Panc1 (cell line): ENCODE measurements at regions not wholly inside any gene's neighbourhood (a gene's known extent, or its start where the extent isn't known, plus 50 kb on each side); places are given as distances from the start of the nearest gene placed in this dataset.

ENCODE experiments used
- ATAC-seq: fragments of 200-7000 bp; cut with Tn5 transposase; 2 replicates; pipeline ENCODE4 v1.9.1; 2020; ENCODE audit warnings: mild to moderate bottlenecking, moderate library complexity
- BruUV-seq: library from RNA; stranded (reverse); fragments of 400-500 nt; replicated peaks from 2 replicates; lab custom pipeline; 2021; lab: Mats Ljungman, UMichigan
- CTCF ChIA-PET: fragments of 300-600 bp; sonication (Branson Sonifier 250); formaldehyde crosslinking; loops from one replicate; lab custom pipeline; 2022; ENCODE audit warnings: antibody characterized with exemption; lab: Charles Lee
- POLR2A ChIA-PET: fragments of 300-600 bp; sonication (Branson Sonifier 250); formaldehyde crosslinking; loops from one replicate; lab custom pipeline; 2022; ENCODE audit warnings: antibody characterized with exemption; lab: Charles Lee
- DNase-seq: peaks from one replicate; pipeline ENCODE4 v3.0.0-alpha.2; 2010; ENCODE audit warnings: low read depth, low spot score
- H3K27ac ChIP-seq: 2 replicates; pipeline ENCODE4 v1.5.1; 2011; ENCODE audit warnings: mild to moderate bottlenecking, low read length, inconsistent platforms
- H3K27me3 ChIP-seq: fragments of 200-500 bp; sonication (Bioruptor generic); 2 replicates; pipeline ENCODE4 v1.6.0; 2014; ENCODE audit warnings: low read length, inconsistent platforms; ENCODE audit not compliant: control insufficient read depth, insufficient read depth
- H3K36me3 ChIP-seq: fragments of 200-500 bp; sonication (Bioruptor generic); 2 replicates; pipeline ENCODE4 v1.5.1; 2014; ENCODE audit warnings: inconsistent platforms, mild to moderate bottlenecking, low read length, moderate library complexity; ENCODE audit not compliant: control insufficient read depth, insufficient read depth
- H3K4me1 ChIP-seq: 2 replicates; pipeline ENCODE4 v1.5.1; 2011; ENCODE audit warnings: inconsistent platforms, mild to moderate bottlenecking, low read length, moderate library complexity; ENCODE audit not compliant: control insufficient read depth, insufficient read depth
- H3K4me3 ChIP-seq, 2 experiments: 2 replicates each; pipeline ENCODE4 v1.5.1; 2011 to 2012; ENCODE audit warnings: low read depth in 2 of 2, low read length in 2 of 2, mild to moderate bottlenecking in 2 of 2, inconsistent platforms in 1 of 2, moderate library complexity in 1 of 2
- H3K9me3 ChIP-seq: fragments of 200-500 bp; sonication (Bioruptor generic); 2 replicates; pipeline ENCODE4 v1.5.1; 2014; ENCODE audit warnings: low read depth, mild to moderate bottlenecking, inconsistent platforms, low read length, moderate library complexity; ENCODE audit not compliant: control insufficient read depth, insufficient read depth
- CTCF ChIP-seq: fragments of 450-650 bp; IDR thresholded peaks from 2 replicates; pipeline ENCODE4 v1.5.1; 2017; ENCODE audit warnings: mild to moderate bottlenecking
- POLR2AphosphoS5 ChIP-seq: IDR thresholded peaks from 2 replicates; pipeline ENCODE4 v1.6.1; 2012; ENCODE audit warnings: mild to moderate bottlenecking, low read depth, low read length, moderate library complexity
- REST ChIP-seq, 2 experiments: IDR thresholded peaks; 2 replicates each; pipeline ENCODE4 v1.6.1; 2011 to 2012; ENCODE audit warnings: low read depth in 2 of 2, control low read depth in 1 of 2, low read length in 1 of 2, mild to moderate bottlenecking in 1 of 2, moderate library complexity in 1 of 2; ENCODE audit not compliant: insufficient read depth in 1 of 2
- SIN3A ChIP-seq: IDR thresholded peaks from 2 replicates; pipeline ENCODE4 v1.6.1; 2012; ENCODE audit warnings: low read depth, mild to moderate bottlenecking, low read length, moderate library complexity, borderline replicate concordance; ENCODE audit not compliant: insufficient read depth
- TCF7L2 ChIP-seq: IDR thresholded peaks from 2 replicates; pipeline ENCODE4 v1.6.1; 2011; ENCODE audit warnings: mild to moderate bottlenecking, low read depth, low read length, inconsistent platforms
- in situ Hi-C: cut with HindIII; loops from 2 replicates; pipeline ENCODE4 v1.10.0; 2016; ENCODE audit warnings: low sequenced_read_pairs, low pct_unique_long_range_greater_than_20kb
- intact Hi-C: fragments of 100-400 bp; cut with micrococcal nuclease; formaldehyde crosslinking; loops from one replicate; pipeline ENCODE4 v1.10.0; 2022; ENCODE audit not compliant: unreplicated experiment

GRCh38 chr6:55670850-55671413 is 91.9 kb upstream of the HMGCLL1 start:
- no peak for DNase-seq
- in situ Hi-C loops (no loop called here), intact Hi-C loops (no loop called here)
- Histone ChIP-seq H3K27me3 (no peaks in the 10 kb centered on the region), H3K4me3 (no peak overlapping the region), H3K27ac (peak overlapping the region; percentile 41; the same call in 1 of the 2 replicates), H3K4me1 (no peaks in the 10 kb centered on the region), H3K36me3 (no peaks in the 10 kb centered on the region), H3K9me3 (no peaks in the 10 kb centered on the region)
- BruUV-seq, result no TSS peak
- POLR2A ChIA-PET, result no interaction called here
- TF ChIP-seq TCF7L2 (no peak), POLR2AphosphoS5 (no peak), REST (IDR thresholded peaks at IDR 0.05; ENCODE audit: insufficient read depth in 1 of 2, low read depth in 2 of 2, low read length in 1 of 2) (no peak), SIN3A (no peak), CTCF (no peak)
- CTCF ChIA-PET, result no interaction called here
- ATAC-seq, result no peak

GRCh38 chr6:55669028-55669427 is 90.0 kb upstream of the HMGCLL1 start:
- CTCF ChIA-PET, result no interaction called here
- Histone ChIP-seq H3K4me1 (no peaks in the 10 kb centered on the region), H3K9me3 (no peaks in the 10 kb centered on the region), H3K27me3 (no peaks in the 10 kb centered on the region), H3K4me3 (no peak overlapping the region), H3K36me3 (no peaks in the 10 kb centered on the region), H3K27ac (peak overlapping the region; percentile 7; the same call in 1 of the 2 replicates)
- no TSS peak for BruUV-seq
- DNase-seq, result no peak
- ATAC-seq, result no peak
- in situ Hi-C loops (no loop called here), intact Hi-C loops (no loop called here)
- POLR2A ChIA-PET, result no interaction called here
- TF ChIP-seq CTCF, result no peak
- no peak for TF ChIP-seq TCF7L2
- TF ChIP-seq SIN3A, result no peak
- TF ChIP-seq POLR2AphosphoS5, result no peak
- TF ChIP-seq REST (IDR thresholded peaks at IDR 0.05; ENCODE audit: insufficient read depth in 1 of 2, low read depth in 2 of 2, low read length in 1 of 2), result no peak
